Stomach (tissue), 4 donors: ENCODE measurements at regions not wholly inside any gene's neighbourhood (a gene's known extent, or its start where the extent isn't known, plus 50 kb on each side); places are given as distances from the start of the nearest gene placed in this dataset.

Source experiments
- EP300 ChIP-seq: sonication (generic); formaldehyde crosslinking; IDR thresholded peaks from one replicate; pipeline ENCODE4 v1.6.1; 2017; ENCODE audit warnings: antibody characterized with exemption
- POLR2A ChIP-seq, 4 donors: fragments of 450-650 bp; IDR thresholded peaks; one replicate each; pipeline ENCODE4 v1.6.1; 2016; ENCODE audit warnings: antibody characterized with exemption in 4 of 4, control low read depth in 2 of 4, mild to moderate bottlenecking in 1 of 4, moderate library complexity in 1 of 4
- POLR2AphosphoS5 ChIP-seq, 3 donors: sonication (generic); formaldehyde crosslinking; IDR thresholded peaks; one replicate each; pipeline ENCODE4 v1.6.1; 2016; ENCODE audit warnings: antibody characterized with exemption in 3 of 3
- TF ChIP-seq, protein P1 (sequence below), 7 experiments: fragments of 450-650 bp in 4 of 7; fragments of 200-600 bp in 3 of 7; sonication (generic) in 3 of 7; IDR thresholded peaks; one replicate each; pipeline ENCODE4 v1.5.1; 2016 to 2019; ENCODE audit warnings: antibody characterized with exemption in 7 of 7, control low read depth in 2 of 7, mild to moderate bottlenecking in 1 of 7

DNA sequence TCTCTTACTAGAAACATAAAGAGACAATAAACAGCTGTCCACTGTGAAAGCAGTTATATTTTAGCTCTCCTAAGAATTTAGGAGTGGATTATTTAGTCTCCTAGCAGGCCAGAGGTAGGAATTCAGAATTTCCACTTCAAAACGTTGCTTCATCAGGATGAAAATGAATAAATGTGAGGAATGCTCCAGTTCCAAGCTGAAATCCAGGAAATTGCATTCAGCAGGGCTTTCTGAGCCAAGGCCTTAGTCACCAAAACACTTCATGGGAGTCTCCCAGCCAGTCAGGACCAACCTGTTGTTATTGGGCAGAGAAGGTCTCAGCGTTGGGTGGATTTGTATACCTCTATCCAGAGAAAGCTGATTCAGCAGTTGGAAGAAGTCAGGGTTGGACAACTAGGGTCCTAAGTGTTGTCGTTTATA is 1040.3 kb downstream of the TLE1 start:
- TF ChIP-seq EP300 (no peak), POLR2AphosphoS5 (IDR thresholded peaks at IDR 0.05) (peak in 2 of 3 donors; percentile 37 to 45), POLR2A (IDR thresholded peaks at IDR 0.05) (no peak)
- TF ChIP-seq, protein P1, sequence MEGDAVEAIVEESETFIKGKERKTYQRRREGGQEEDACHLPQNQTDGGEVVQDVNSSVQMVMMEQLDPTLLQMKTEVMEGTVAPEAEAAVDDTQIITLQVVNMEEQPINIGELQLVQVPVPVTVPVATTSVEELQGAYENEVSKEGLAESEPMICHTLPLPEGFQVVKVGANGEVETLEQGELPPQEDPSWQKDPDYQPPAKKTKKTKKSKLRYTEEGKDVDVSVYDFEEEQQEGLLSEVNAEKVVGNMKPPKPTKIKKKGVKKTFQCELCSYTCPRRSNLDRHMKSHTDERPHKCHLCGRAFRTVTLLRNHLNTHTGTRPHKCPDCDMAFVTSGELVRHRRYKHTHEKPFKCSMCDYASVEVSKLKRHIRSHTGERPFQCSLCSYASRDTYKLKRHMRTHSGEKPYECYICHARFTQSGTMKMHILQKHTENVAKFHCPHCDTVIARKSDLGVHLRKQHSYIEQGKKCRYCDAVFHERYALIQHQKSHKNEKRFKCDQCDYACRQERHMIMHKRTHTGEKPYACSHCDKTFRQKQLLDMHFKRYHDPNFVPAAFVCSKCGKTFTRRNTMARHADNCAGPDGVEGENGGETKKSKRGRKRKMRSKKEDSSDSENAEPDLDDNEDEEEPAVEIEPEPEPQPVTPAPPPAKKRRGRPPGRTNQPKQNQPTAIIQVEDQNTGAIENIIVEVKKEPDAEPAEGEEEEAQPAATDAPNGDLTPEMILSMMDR (IDR thresholded peaks at IDR 0.05), result no peak
